GM19043 (cell line): ENCODE measurements at regions not wholly inside any gene's neighbourhood (a gene's known extent, or its start where the extent isn't known, plus 50 kb on each side); places are given as distances from the start of the nearest gene placed in this dataset.

Source experiments
- ATAC-seq: cut with Tn5 transposase; IDR thresholded peaks from one replicate; pipeline ENCODE4 v1.9.1; 2021; ENCODE audit warnings: low read depth; ENCODE audit not compliant: unreplicated experiment

DNA sequence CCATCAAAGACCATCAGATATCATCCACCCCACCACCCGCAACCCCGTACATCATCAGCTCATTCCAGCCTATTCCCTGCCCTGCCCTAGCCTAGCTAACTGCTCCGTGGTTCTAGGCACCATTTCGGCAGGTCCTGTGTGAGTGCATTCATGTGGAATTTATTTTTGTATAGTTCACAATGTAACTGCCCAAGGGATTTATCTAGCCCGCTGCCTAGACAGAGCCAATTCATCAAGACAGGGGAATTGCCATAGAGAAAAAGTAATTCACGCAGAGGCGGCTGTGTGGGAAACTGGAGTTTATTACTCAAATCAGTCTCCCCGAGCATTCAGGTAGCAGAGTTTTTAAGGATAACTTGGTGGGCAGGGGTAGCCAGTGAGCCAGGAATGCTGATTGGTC, 109.2 kb upstream of the UBL3 start:
- ATAC-seq, result no peak

DNA sequence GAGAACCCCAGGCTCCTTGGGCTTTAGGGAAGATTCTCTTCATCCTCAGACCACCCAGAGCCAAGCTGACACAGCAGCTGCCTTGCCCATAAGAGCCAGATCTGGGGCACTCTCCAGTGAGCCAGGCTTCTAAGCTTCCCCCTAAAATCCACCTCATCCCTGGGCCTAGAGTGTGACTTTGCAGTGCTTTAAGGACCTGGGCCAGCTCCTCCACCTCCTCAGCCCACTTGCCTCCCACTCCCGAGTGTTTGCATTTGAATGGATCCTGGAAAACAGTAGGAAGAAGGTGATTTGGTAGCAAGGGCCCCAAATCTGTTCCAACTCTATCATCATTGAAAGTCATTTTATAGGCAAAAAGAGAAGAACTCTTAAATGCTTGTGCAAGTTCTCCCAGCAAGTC, 108.7 kb upstream of the UBL3 start:
- no peak for ATAC-seq

DNA sequence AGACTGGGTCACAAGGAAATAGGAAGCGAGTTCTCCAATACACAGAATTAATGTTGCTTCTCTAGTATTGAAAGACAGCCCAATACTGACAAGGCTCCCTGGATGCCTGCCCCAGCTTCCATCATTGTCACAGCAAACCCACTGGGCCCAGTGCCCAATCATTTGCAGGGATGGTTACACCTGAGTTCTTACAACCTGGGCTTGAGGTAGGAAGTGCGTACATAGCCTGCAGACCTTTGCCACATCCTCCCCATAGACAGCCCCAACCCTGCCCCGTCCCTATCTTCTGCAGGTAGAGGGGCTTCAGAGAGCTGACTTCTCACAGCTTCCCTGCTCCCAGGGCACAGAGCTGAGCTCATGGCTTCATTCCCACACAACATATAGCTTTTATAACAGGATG, 108.1 kb upstream of the UBL3 start:
- no peak for ATAC-seq

DNA sequence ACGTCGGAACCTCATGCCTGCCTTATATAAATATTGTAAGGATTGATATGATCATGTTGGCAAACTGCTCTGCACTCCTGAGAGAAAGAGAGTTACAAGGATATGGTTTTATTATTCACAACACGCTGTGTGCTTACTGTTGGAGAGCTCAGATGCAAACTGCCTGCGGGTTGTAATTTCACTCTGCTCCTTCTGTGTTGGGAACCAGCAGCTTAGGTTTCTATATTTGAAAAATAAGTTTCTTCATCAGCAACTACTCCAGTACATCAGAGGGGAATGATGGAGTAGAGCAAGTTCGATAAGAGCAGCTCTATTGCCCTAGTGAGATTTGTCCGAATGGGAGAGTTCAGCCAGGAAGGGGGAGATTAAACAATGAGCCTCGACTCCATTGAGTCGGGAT, 106.9 kb upstream of the UBL3 start:
- no peak for ATAC-seq

DNA sequence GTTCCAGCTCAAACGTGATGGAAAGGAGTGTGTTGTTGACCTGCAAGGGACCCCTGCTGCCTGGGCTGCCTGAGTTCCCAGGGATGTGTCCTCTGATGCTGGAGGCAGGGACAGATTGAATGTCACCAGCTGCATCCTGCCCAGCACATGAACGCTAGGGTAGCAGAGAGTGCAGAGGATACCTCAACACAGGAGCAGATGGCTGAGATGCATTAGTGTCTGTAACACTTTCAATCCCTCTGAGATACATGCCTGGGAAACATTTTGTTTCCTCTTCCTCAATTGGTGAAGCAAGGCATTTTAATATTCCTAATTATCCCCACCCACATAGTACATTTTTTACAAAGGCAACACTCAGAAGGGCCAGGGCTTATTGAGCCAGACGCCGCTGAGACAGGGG, 106.4 kb upstream of the UBL3 start:
- ATAC-seq, result no peak

DNA sequence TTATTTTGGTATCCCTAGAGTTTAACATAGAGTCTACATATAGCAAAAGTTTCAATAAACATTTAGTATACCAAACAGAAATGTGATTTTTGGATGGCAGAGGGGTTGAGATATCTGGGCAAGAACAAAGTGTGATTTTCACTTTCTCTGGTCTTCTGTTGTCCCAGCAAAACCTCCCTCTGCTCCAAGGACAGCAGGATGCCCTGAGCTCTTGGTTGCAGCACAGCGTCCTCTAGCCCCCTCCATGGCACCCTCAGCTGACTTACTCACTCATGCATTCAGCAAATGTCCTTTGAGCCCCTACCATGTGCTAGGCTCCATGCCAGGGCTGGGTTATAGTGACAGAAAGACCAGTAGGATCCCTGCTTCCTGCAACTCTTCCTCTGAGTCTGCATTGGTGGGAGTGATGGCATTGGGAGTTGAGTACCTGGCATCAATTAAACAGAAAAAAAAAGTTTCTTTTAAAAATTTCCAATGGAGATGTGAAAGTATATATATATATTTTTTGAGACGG, 104.8 kb upstream of the UBL3 start:
- no peak for ATAC-seq

DNA sequence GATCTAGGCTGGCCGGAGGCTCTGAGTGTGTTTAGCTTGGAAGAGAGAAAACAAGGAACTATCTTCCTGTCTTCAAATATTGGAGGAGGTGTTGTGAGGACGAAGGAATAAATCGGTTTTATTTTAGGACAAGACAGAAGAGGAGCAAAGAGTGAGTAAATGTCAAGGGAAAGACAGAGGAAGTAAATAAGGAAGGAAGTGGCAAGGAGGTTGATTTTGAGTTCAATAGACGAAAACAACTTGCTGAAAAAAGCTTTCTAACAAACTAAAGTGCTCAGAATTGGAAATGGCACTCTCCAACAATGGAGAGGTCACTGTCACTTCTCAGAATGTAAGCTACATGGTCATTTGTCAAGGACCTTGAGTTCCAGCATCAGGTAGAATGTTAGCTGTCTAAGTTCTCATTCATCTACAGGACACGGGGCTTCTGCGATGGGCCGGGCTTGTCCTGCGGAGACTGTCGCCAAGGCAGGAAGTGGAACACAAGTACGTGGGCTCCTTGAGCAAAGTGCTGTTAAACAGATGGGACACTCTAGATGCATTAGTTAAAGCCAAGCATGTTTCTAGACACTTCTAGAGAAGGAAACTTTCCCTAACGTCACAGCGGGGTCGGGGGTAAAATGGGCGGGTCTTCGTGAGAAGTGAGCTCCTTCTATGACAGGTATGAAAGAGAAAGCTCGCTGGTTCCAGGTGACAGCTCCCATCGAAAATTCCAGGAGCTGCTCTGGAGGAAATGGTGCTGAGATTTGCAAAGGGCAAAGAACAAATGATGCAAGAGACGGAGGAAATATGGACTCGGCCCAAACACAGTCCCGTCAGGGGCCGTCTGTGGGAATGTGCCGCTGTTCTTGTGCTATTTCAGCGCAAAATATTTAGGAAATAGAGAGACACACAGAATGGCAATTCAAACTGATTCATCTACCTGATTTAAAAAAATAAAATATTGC, 103.9 kb upstream of the UBL3 start:
- ATAC-seq, result no peak

DNA sequence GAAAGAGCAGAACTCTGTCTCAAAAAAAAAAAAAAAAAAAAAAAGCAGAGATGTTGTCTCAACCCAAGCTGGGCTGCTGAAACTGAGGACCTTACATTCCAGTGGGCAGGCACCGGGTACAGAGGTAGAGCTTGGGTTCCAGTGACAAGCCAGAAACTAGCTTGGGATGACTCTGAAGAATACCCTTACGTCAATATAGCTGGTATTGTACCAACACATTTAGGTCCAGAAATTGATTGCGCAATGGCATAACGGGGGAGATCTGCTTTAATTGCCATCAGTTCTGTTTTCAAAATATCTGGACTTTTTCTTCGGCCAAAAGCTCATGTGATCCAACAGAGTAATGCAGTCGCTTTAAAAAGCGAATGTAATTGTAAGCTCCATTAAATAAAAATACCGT, 103.1 kb upstream of the UBL3 start:
- ATAC-seq, result no peak

DNA sequence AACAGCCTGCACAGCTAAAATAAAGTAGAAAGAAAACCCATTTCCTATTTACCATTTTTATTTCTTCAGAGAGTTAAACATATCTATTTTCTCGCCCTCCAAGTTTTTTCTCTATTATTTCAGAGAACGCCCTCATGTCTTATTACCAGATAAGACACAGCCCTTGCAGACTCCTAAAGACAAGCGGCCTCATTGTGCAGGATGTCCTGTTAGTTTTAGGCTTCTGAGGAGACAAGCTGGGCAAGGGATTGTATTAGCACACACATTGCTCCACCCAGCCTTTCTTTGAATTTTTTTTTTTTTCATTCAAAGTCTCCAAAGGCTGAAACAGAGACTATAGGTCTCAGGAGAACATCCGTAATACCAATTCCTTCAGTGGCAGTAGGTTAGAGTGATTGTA, 101.8 kb upstream of the UBL3 start:
- ATAC-seq, result no peak

DNA sequence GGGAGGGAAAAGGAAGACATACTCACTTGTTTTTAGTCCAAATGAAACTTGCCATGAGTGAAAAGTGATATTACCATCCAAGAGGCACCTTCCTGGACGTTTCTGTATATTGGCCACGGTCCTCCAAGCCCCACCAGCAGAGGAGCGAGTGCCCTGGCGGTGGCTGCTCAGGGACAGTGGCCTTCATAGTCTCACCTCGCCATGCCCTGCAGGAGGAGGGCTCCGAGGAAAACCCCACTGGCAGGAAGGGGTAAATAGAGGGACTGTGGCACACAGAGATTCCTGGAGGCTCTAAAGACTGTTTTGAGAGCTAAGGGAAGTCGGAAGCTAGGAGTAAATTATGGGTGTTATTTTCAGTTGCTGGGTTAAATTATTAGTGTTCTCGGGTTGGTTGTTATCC, 98.4 kb upstream of the UBL3 start:
- ATAC-seq, result no peak

DNA sequence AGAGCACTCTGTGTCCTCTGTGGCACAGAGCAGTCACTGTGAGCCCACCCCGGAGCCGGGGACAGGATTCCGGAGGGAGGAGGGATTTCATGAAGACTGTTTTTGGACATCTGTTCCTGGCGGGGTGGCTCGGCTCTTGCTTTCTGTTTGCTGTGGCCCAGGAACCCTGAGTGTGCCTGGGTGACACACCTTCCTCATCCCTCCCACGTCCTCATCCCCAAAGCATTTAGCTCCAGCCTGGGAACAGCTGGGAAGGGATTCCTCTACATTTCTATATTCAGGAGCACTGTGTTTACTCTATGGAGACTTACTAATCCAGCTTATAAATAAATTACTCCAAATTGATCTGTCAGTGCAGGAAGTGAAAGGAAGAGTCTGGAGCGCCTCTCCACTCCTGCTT, 97.8 kb upstream of the UBL3 start:
- ATAC-seq, result no peak

DNA sequence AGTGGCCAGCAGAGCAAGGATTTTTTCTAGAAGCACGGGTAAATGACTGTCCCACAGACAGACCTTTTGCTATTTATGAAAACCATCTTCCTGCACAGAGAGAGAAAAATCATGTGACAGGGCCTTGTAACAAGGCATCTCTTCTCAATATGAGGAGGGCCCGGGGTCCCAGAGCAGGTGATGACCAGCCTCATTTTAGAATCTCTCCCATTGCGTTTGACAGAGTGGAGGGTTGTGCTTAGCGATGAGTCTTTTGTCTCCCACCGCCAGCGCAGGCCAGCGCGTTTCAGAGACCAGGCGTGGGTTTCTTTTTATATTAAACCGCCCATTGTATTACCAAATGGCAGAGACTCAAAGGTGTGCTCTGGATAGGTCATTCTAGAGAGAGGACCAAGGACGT, 97.4 kb upstream of the UBL3 start:
- no peak for ATAC-seq

DNA sequence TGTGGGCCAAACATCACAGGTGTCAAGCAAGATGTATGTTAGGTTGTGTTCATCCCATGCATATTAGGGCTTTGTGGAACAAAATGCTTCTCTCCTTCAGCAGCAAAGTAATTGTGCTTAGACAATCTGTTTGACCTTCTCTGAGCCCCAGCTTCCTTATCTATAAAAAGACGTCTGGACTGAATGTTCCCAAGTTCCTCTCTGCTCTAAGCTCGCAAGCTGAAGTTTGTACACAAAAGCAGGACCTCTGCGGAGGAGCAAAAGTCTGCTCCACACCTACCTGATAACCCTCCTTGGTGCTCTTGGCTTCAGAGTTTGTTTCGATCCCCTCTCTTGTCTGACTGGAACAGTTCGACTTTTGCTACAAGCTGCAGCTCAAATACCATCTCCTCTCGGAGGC, 95.7 kb upstream of the UBL3 start:
- no peak for ATAC-seq

DNA sequence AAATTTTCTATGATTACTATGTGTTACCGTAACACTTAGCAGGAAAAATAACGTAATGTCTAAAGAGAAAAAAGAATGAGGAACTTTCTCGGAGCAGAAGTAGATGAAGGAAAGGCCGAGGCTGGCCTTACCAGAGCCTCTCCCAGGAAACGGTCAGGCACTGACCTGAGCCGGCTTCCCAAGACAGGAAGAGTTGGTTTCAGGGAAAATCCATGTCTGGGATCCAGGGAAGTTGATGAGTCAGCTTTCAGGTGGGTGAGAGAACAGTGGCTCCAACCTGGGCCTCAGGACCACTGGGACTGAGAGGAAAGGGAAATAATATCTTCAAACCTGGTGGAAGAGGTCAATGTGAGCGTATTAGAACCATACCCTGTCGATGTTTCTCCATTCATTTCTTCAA, 93.3 kb upstream of the UBL3 start:
- ATAC-seq, result no peak

DNA sequence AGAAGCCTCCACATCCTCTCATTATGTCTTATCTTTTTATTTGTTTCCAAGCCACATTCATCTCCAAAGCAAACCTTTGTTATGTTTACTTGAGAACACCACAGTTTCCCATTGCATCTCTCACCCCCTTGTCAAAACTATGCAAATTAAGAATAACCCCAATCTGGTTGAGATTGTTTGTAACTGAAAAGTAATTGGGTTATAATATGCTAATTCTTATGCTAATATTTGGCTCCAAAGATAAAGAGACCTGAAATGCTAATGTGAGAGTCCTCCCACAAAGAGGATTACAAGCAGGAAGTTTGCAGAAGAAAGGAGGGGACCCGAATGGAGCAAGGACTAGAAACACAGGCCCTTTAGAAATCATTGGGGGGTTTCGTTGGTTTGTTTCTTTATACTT, 92.9 kb upstream of the UBL3 start:
- no peak for ATAC-seq

DNA sequence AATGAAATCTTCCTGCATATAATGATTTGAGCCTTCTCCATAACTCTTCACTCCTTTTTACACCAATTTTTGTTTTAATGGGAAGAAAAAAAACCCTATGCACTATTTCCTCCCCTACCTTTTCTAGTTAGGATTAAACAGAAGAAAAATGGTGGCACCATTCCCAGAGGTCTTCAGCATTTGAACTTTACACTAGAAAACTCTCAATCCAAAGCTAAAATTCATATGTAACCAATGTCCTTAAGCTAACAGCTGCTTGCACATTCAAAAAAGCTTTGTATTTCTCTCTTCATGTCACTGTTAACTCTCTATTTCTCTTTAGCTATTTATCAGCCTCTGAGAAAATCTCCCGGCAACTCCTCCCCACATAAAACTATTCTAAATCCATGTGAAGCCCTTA, 90.3 kb upstream of the UBL3 start:
- no peak for ATAC-seq

DNA sequence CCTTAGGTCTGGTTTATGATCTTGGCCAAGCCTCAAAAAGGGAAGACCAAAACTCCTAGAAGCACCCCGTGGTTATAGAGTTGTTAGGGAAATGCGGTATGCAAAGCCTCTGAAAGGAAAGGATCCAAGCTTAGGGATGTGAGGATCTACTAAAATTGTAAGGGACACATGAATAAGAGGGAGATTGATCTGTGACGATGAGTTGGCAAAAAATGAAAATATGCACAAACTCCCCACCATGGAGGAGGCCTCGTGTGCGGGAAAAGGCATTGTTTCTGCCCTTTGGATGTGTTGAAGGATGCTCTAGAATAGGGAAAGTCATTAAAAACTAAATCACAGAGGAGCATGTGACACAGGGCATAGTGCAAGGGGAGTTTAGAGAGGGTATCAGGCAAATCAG, 88.7 kb upstream of the UBL3 start:
- ATAC-seq, result no peak

DNA sequence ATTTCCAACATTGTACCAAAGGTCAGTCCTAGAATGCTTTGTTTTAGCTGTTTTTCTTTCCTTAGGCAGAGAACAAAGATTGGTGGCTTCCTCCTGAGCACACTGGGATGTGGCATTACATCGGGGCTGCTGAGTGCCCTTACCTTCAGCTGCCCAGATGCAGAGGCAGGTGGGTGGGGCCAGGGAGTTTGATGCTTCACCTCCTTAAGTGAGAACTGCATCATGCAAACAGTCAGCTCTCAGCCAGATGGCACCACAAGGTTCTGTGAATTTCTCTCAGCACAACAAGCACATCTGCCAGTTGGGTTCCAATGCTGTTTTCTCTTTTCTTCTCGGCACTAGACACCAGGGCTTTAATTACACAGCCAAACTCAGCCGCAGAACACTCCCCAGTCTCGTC, 87.4 kb upstream of the UBL3 start:
- no peak for ATAC-seq

DNA sequence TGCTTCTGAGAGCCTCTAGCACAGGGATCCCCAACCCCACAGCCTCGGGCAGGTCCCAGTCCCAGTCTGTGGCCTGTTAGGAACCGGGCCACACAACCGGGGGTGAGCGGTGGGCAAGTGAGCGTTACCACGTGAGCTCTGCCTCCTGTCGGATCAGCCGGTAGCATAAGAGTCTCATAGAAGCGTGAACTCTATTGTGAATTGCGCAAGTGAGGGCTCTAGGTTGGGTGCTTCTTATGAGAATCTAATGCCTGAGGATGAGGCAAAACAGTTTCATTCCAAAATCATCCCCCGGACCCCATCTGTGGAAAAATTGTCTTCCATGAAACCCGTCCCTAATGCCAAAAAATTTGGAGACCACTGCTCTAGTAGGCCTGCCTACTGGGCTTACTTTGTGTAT, 87.0 kb upstream of the UBL3 start:
- no peak for ATAC-seq

DNA sequence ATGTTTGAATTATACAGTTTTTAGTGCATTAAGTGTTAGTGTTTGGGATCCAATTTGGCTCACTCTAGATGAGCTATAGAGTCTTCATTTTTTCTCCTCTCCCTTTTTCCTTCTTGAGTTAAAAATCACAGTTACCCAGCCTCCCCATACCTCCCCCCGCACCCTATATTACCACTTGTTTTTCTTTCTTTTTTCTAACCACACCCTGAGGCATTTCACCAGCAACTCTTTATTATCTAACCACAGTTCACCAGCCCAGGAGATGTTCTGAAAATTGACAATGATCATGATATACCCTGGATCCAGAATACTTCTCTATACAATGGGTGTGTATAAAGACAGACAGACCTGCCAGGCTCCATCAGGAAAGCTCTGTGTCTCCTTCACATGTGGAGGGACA, 86.5 kb upstream of the UBL3 start:
- no peak for ATAC-seq

DNA sequence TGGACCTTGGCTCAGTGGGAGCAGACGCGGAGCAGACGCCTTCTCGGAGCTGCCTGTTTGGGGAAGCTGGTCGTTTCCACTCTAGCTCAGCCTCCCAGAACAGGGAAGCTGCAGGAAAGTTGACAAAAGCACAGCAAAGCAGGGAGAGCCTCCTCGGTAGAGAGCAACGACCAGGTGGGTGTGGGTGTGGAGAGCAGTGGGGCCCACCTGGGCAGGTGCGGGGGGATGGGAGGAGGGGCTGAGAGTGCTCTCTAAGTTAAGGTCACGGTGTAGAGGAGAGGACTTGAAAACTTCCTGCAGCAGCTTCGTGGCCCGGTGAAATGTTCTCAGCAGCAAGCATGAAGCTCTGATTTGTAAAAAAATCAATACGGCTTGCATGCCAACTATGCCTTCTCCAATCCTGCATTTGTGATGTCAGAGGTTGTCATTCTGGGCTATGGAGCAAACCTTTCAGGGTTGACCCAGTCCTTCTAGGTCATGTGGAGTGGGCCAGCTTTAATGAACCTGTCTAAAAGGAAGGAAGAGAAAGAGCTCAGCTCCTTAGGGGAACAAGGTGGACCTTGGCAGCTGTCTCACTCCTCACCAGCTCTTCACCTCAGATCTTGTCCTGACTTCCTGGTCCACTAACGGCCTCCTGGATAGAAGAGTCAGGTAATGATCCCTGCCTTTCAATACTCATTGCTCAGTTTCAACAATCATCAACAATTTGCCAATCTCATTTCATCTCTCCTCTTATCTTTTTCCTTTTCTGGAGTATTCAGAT, 85.8 kb upstream of the UBL3 start:
- ATAC-seq, result no peak
